GM19455 (cell line): ENCODE measurements at regions not wholly inside any gene's neighbourhood (a gene's known extent, or its start where the extent isn't known, plus 50 kb on each side); places are given as distances from the start of the nearest gene placed in this dataset.
"Not testable (repeated sequence)": the region's sequence is repeated elsewhere in the genome, so short reads cannot be mapped to it uniquely, and the experiment has no call there.

Experiments used
- ATAC-seq: cut with Tn5 transposase; IDR thresholded peaks from one replicate; pipeline ENCODE4 v1.9.1; 2021; ENCODE audit not compliant: unreplicated experiment

- ATAC-seq, result no peak
Measured at GRCh38 chr1:105072850-105073249, 1323.2 kb downstream of the AMY1C start.

- no peak for ATAC-seq
Measured at GRCh38 chr1:105073660-105074059, 1324.0 kb downstream of the AMY1C start.

DNA sequence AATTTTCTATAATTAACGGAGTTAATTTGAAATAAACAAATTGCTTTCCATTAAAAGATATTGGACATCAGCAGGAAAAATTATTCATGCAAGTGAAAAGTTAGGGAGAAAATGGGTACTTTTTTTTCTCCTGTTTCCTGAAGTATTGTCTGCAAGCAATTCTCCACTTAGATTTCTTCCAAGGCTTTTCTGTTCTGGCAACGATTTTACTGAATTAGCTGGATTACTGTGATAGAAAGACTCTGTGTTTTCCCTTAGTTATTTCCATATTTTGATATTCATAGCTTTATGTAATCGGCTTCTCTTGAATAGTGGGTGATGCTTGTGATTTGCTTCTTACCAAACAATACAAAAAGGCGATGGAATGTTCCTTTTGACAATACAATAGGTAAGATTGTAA lies 1333.9 kb downstream of the AMY1C start:
- ATAC-seq, result no peak

- ATAC-seq, result no peak
Measured at GRCh38 chr1:105087506-105087905, 1337.8 kb downstream of the AMY1C start.

GRCh38 chr1:105088166-105088565 lies 1338.5 kb downstream of the AMY1C start:
- ATAC-seq, result no peak

DNA sequence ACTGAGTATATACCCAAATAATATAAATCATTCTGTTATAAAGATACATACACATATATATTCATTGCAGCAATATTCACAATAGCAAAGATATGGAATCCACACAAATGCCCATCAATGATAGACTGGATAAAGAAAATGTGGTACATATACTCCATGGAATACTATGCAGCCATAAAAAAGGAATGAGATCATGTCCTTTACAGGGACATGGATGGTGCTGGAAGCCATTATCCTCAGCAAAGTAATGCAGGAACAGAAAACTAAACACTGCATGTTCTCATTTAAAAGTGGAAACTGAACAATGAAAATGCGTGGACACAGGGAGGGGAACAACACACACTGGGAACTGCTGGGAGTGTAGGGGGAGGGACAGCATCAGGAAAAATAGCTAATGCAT lies 1344.2 kb downstream of the AMY1C start:
- ATAC-seq, result not testable (repeated sequence)

GRCh38 chr1:105100102-105100501 lies 1350.4 kb downstream of the AMY1C start:
- no peak for ATAC-seq

DNA sequence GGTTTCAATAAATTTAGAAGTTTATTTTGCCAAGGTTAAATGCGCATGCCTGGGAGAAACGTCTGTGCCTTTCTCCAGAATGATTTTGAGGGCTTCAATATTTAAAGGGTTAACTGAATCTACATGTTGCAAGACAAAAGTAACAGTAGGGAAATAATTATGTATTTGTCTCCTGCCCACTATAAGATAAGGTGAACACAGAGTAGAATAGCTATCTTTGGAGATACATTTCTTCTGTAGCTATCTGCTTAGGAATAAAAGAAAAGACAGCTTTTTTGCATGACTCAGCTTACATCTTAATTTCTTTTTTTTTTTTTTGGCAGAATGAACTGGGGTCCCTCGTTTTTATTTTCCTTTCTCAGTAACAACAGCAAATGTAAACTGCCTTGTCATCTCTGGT lies 1351.6 kb downstream of the AMY1C start:
- ATAC-seq, result no peak

DNA sequence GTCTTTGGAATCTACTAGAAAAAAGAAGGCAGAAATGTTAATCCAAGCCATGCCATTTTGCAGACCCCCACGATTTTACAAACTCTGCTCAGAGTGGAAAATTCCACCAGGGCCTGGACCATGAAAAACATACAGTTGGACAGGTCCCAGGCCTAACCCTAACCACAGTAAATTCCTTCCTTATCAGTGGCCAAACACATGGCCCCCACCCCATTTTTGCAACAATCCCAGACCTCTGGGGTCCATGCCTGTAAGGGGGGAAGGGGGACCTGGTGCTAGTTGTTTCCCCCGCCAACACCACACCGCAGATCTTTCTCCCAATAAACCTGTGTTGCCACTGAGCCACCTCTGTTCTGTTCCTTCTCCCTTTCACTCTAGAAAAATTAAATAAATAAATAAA lies 1352.7 kb downstream of the AMY1C start:
- ATAC-seq, result no peak

GRCh38 chr1:105122041-105122440 lies 1372.3 kb downstream of the AMY1C start:
- ATAC-seq, result no peak

- ATAC-seq, result no peak
Measured at GRCh38 chr1:105137543-105138457, 1388.1 kb downstream of the AMY1C start.

- ATAC-seq, result no peak
Measured at GRCh38 chr1:105138458-105138893, 1388.8 kb downstream of the AMY1C start.

GRCh38 chr1:105172788-105173187 lies 1423.1 kb downstream of the AMY1C start:
- no peak for ATAC-seq

DNA sequence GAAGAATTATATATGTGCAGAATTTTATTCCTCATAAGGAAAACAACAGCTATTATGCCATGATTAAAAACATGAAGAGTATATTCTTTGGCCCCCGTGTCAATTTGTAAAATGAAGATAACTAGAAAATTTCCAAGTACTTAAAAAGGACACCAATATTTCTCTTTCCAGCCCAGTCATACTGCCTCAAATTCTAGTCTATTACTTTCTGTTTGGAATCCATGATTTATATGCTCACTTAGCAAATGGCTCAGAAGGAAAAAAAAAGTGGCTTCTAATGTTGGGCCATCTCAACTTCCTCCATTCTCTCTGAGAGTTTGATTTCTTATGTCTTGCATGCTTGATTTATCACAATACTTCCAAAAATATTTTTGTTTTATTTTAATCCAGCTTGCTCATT lies 1431.1 kb downstream of the AMY1C start:
- no peak for ATAC-seq

GRCh38 chr1:105204836-105205371 lies 1455.2 kb downstream of the AMY1C start:
- ATAC-seq, result no peak

GRCh38 chr1:105208581-105208980 lies 1458.9 kb downstream of the AMY1C start:
- no peak for ATAC-seq

- no peak for ATAC-seq
Measured at GRCh38 chr1:105210747-105211146, 1461.0 kb downstream of the AMY1C start.

GRCh38 chr1:105231378-105231777 lies 1481.7 kb downstream of the AMY1C start:
- ATAC-seq, result no peak

- ATAC-seq, result no peak
Measured at GRCh38 chr1:105243411-105243810, 1493.7 kb downstream of the AMY1C start.

DNA sequence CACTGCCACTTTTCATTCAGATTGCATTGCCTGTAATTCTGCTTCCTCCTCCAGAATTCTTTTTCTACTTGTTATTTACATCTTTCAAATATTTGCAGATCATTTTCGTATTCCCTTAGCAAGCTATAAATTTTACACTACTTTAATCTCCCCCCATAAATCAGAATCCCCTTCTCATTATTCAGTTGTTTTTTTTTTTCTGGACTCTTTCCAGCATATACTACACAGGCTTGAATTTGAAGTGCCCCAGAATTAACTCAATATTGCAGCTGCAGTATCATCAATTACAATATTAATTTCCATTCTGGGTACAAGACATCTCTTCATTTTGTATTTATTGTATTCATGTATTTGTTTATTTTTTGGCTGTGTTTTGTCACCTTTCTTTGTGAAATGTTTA lies 1494.3 kb downstream of the AMY1C start:
- no peak for ATAC-seq

- ATAC-seq, result no peak
Measured at GRCh38 chr1:105254906-105255305, 1505.2 kb downstream of the AMY1C start.

DNA sequence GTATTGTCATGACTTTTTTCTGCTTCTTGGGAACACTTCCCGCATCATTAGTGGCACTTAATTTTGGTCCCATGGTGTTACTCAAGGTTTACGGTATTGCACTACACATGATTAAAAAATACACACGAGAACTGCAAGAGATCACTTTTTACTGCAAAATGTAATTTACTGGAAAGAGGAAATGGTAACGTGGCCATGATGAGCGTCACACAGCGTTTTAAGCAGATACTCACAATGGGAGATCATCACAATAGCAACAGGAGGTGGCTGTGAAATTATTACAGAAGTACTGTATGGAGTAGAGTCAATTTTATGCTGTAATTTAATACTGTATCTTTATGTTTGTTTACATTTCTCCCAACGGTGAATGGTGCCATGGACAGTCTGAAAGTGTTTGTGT lies 1510.3 kb downstream of the AMY1C start:
- ATAC-seq, result no peak

DNA sequence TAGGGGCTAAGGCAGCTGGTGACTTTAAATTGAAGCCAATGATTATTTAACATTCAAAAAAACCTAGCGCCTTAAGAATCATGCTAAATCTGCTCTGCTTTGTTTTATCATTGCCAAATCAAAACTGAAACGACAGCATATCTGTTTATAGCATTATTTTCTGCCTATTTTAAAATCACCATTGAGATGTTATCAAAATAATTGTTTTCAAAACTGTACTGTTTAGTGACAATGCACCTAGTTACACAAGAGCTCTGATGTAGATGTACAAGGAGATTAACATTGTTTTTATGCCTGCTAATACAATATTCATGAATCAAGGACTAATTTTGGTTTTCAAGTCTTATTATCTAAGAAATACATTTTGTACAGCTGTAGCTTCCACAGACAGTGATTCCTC lies 1521.3 kb downstream of the AMY1C start:
- ATAC-seq, result no peak
